ENCODE measurements at regions not wholly inside any gene's neighbourhood (a gene's known extent, or its start where the extent isn't known, plus 50 kb on each side); places are given as distances from the start of the nearest gene placed in this dataset.

- Histone ChIP-seq H3K4me3 (ENCODE audit: low read depth, low read length) (no peak overlapping the region), H3K27me3 (ENCODE audit: insufficient read depth, low read depth, severe bottlenecking) (peaks cover 3% of the 10 kb centered on the region), H3K27ac (no peak overlapping the region), H3K36me3 (no peaks in the 10 kb centered on the region), H3K9me3 (ENCODE audit: severe bottlenecking) (no peaks in the 10 kb centered on the region)
- no peak for TF ChIP-seq CTCF (IDR thresholded peaks at IDR 0.05; ENCODE audit: low read depth, low read length)
- DNase-seq, result no peak
Observed at GRCh38 chrX:142576615-142577014, 371.5 kb upstream of the MAGEC2 start.

GRCh38 chrX:142549923-142550322 is 344.8 kb upstream of the MAGEC2 start:
- H3K4me3 ChIP-seq (ENCODE audit: low read depth, low read length), result no peak overlapping the region
- H3K27ac ChIP-seq, result no peak overlapping the region
- no peaks in the 10 kb centered on the region for H3K36me3 ChIP-seq
- no peak for DNase-seq
- no peak for TF ChIP-seq CTCF (IDR thresholded peaks at IDR 0.05; ENCODE audit: low read depth, low read length)
- no peaks in the 10 kb centered on the region for H3K9me3 ChIP-seq (ENCODE audit: severe bottlenecking)
- peaks cover 23% of the 10 kb centered on the region for H3K27me3 ChIP-seq (ENCODE audit: insufficient read depth, low read depth, severe bottlenecking)

- Histone ChIP-seq H3K27me3 (ENCODE audit: insufficient read depth, low read depth, severe bottlenecking) (peaks cover 38% of the 10 kb centered on the region), H3K36me3 (no peaks in the 10 kb centered on the region), H3K4me3 (ENCODE audit: low read depth, low read length) (no peak overlapping the region), H3K27ac (no peak overlapping the region), H3K9me3 (ENCODE audit: severe bottlenecking) (no peaks in the 10 kb centered on the region)
- no peak for DNase-seq
- no peak for TF ChIP-seq CTCF (IDR thresholded peaks at IDR 0.05; ENCODE audit: low read depth, low read length)
Observed at GRCh38 chrX:142505839-142506238, 300.7 kb upstream of the MAGEC2 start.

GRCh38 chrX:142503967-142504643 is 299.0 kb upstream of the MAGEC2 start:
- Histone ChIP-seq H3K36me3 (no peaks in the 10 kb centered on the region), H3K9me3 (ENCODE audit: severe bottlenecking) (no peaks in the 10 kb centered on the region), H3K27me3 (ENCODE audit: insufficient read depth, low read depth, severe bottlenecking) (peaks cover 31% of the 10 kb centered on the region), H3K4me3 (ENCODE audit: low read depth, low read length) (no peak overlapping the region), H3K27ac (no peak overlapping the region)
- no peak for DNase-seq
- no peak for TF ChIP-seq CTCF (IDR thresholded peaks at IDR 0.05; ENCODE audit: low read depth, low read length)

GRCh38 chrX:142502441-142502840 is 297.4 kb upstream of the MAGEC2 start:
- no peak for TF ChIP-seq CTCF (IDR thresholded peaks at IDR 0.05; ENCODE audit: low read depth, low read length)
- H3K4me3 ChIP-seq (ENCODE audit: low read depth, low read length), result no peak overlapping the region
- peaks cover 24% of the 10 kb centered on the region for H3K27me3 ChIP-seq (ENCODE audit: insufficient read depth, low read depth, severe bottlenecking)
- H3K9me3 ChIP-seq (ENCODE audit: severe bottlenecking), result no peaks in the 10 kb centered on the region
- H3K36me3 ChIP-seq, result no peaks in the 10 kb centered on the region
- no peak for DNase-seq
- H3K27ac ChIP-seq, result no peak overlapping the region

GRCh38 chrX:142499992-142500391 is 294.9 kb upstream of the MAGEC2 start:
- Histone ChIP-seq H3K4me3 (ENCODE audit: low read depth, low read length) (no peak overlapping the region), H3K27ac (no peak overlapping the region), H3K9me3 (ENCODE audit: severe bottlenecking) (no peaks in the 10 kb centered on the region), H3K36me3 (no peaks in the 10 kb centered on the region), H3K27me3 (ENCODE audit: insufficient read depth, low read depth, severe bottlenecking) (peaks cover 14% of the 10 kb centered on the region)
- DNase-seq, result no peak
- no peak for TF ChIP-seq CTCF (IDR thresholded peaks at IDR 0.05; ENCODE audit: low read depth, low read length)
